CD4-positive, CD25-positive, alpha-beta regulatory T cell (primary cell): ENCODE measurements at regions not wholly inside any gene's neighbourhood (a gene's known extent, or its start where the extent isn't known, plus 50 kb on each side); places are given as distances from the start of the nearest gene placed in this dataset.
"Not testable (repeated sequence)": the region's sequence is repeated elsewhere in the genome, so short reads cannot be mapped to it uniquely, and the experiment has no call there.

Source experiments
- ATAC-seq, 2 donors: fragments of 150-1000 bp; cut with Tn5 transposase; one replicate each; pipeline ENCODE4 v1.10.0; 2021; ENCODE audit warnings: low read depth in 2 of 2, moderate number of reproducible peaks in 2 of 2, moderate library complexity in 1 of 2
- DNase-seq, 3 donors: peaks; one replicate each; pipeline versions ENCODE4 v3.0.0 to v3.0.0-alpha.2; 2012 to 2022; ENCODE audit warnings: mixed read lengths in 1 of 3
- H3K27ac ChIP-seq: one replicate; pipeline ENCODE4 v1.7.0; 2013; ENCODE audit warnings: mild to moderate bottlenecking, low read length; ENCODE audit not compliant: insufficient read depth, poor library complexity, severe bottlenecking
- H3K27me3 ChIP-seq: one replicate; pipeline ENCODE4 v1.7.0; 2013; ENCODE audit warnings: low read length; ENCODE audit not compliant: control insufficient read depth, insufficient read depth
- H3K36me3 ChIP-seq: one replicate; pipeline ENCODE4 v1.7.0; 2013; ENCODE audit warnings: mild to moderate bottlenecking, low read length, moderate library complexity; ENCODE audit not compliant: control insufficient read depth, insufficient read depth
- H3K4me1 ChIP-seq: 2 replicates; pipeline ENCODE4 v1.7.0; 2013; ENCODE audit warnings: mild to moderate bottlenecking, low read length; ENCODE audit not compliant: insufficient read depth, control insufficient read depth, poor library complexity, severe bottlenecking
- H3K4me3 ChIP-seq: one replicate; pipeline ENCODE4 v1.7.0; 2013; ENCODE audit warnings: low read depth, mild to moderate bottlenecking, low read length, moderate library complexity
- H3K9me3 ChIP-seq, 2 experiments: 1 replicate in 1 of 2; 2 replicates in 1 of 2; pipeline ENCODE4 v1.7.0; 2013; ENCODE audit warnings: low read length in 2 of 2, mild to moderate bottlenecking in 1 of 2, moderate library complexity in 1 of 2; ENCODE audit not compliant: control insufficient read depth in 2 of 2
- H3K27ac Mint-ChIP-seq, 3 donors: one replicate each; pipeline ENCODE4 v1.8.0; 2020 to 2022; ENCODE audit warnings: mild to moderate bottlenecking in 3 of 3, mixed read lengths in 3 of 3, moderate library complexity in 2 of 3
- H3K27me3 Mint-ChIP-seq: one replicate; pipeline ENCODE4 v1.8.0; 2022; ENCODE audit warnings: mild to moderate bottlenecking, mixed read lengths
- H3K36me3 Mint-ChIP-seq: one replicate; pipeline ENCODE4 v1.8.0; 2020; ENCODE audit warnings: mixed read lengths
- H3K4me1 Mint-ChIP-seq, 4 donors: one replicate each; pipeline ENCODE4 v1.8.0; 2020 to 2022; ENCODE audit warnings: mixed read lengths in 4 of 4, mild to moderate bottlenecking in 1 of 4
- H3K4me3 Mint-ChIP-seq, 4 donors: one replicate each; pipeline ENCODE4 v1.8.0; 2020 to 2022; ENCODE audit warnings: mild to moderate bottlenecking in 4 of 4, mixed read lengths in 4 of 4, moderate library complexity in 3 of 4
- H3K9me3 Mint-ChIP-seq, 7 donors: one replicate each; pipeline ENCODE4 v1.8.0; 2020 to 2022; ENCODE audit warnings: mixed read lengths in 7 of 7, mild to moderate bottlenecking in 3 of 7, moderate library complexity in 2 of 7

- Mint-ChIP-seq H3K36me3 (no peaks in the 10 kb centered on the region), H3K27ac (no peak overlapping the region), H3K9me3 (peaks cover 0 to 33% (median 4%) of the 10 kb centered on the region in 7 donors), H3K27me3 (no peaks in the 10 kb centered on the region), H3K4me1 (no peaks in the 10 kb centered on the region), H3K4me3 (no peak overlapping the region)
- no peaks in the 10 kb centered on the region for H3K4me1 ChIP-seq
- no peaks in the 10 kb centered on the region for H3K9me3 ChIP-seq
- H3K36me3 ChIP-seq, result no peaks in the 10 kb centered on the region
- H3K4me3 ChIP-seq, result no peak overlapping the region
- no peaks in the 10 kb centered on the region for H3K27me3 ChIP-seq
- DNase-seq, result no peak
- ATAC-seq, result no peak
- H3K27ac ChIP-seq, result no peak overlapping the region
Measured at GRCh38 chr5:103981592-103981991, 419.0 kb upstream of the NUDT12 start.

- DNase-seq (no peak), ATAC-seq (no peak)
- H3K4me1 ChIP-seq, result no peaks in the 10 kb centered on the region
- no peaks in the 10 kb centered on the region for H3K36me3 Mint-ChIP-seq
- H3K4me3 Mint-ChIP-seq, result no peak overlapping the region
- peaks cover 0 to 43% (median 4%) of the 10 kb centered on the region in 7 donors for H3K9me3 Mint-ChIP-seq
- no peak overlapping the region for H3K27ac Mint-ChIP-seq
- H3K4me3 ChIP-seq, result no peak overlapping the region
- no peaks in the 10 kb centered on the region for H3K36me3 ChIP-seq
- peaks cover 0 to 8% of the 10 kb centered on the region in 2 experiments for H3K9me3 ChIP-seq
- no peaks in the 10 kb centered on the region for H3K4me1 Mint-ChIP-seq
- no peaks in the 10 kb centered on the region for H3K27me3 Mint-ChIP-seq
- no peaks in the 10 kb centered on the region for H3K27me3 ChIP-seq
- no peak overlapping the region for H3K27ac ChIP-seq
Measured at GRCh38 chr5:103973669-103974068, 411.1 kb upstream of the NUDT12 start.

DNA sequence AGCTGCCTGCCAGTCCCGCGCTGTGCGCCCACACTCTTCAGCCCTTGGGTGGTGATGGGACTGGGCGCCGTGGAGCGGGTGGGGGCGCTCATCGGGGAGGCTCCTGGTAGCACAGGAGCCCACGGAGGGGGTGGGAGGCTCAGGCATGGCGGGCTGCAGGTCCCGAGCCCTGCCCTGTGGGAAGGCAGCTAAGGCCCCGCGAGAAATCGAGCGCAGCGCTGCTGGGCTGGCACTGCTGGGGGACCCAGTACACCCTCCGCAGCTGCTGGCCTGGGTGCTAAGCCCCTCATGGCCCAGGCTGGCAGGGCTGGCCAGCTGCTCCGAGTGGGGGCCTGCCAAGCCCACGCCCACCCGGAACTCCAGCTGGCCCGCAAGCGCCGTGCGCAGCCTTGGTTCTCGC, 403.7 kb upstream of the NUDT12 start:
- not testable (repeated sequence) for ATAC-seq, H3K4me3 ChIP-seq, H3K36me3 ChIP-seq, H3K36me3 Mint-ChIP-seq, H3K4me1 Mint-ChIP-seq, H3K4me1 ChIP-seq, H3K27me3 Mint-ChIP-seq, H3K4me3 Mint-ChIP-seq, H3K27ac Mint-ChIP-seq, H3K27ac ChIP-seq, DNase-seq, H3K27me3 ChIP-seq
- peaks cover 11 to 12% of the 10 kb centered on the region in 2 experiments for H3K9me3 ChIP-seq
- peaks cover 0 to 33% (median 7%) of the 10 kb centered on the region in 7 donors for H3K9me3 Mint-ChIP-seq

DNA sequence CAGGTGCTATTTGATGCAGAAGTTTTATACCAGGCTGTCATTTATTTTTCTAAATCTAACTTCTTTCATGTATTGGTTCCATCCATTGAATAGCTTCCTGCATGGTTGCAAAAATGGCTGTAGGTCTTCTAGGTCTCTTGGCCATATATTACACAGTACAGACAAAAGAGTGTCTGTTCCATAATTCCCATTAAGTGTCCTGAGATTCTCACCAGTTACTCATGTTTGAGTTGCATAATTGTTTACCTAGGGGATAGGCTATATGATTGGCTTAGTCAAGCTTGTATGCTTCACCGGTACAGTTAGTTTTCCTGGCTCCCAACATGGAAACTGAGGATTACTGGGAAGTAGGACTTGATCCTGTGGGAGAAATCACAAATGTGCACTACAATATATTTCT, 399.4 kb upstream of the NUDT12 start:
- no peaks in the 10 kb centered on the region for H3K4me1 ChIP-seq
- no peaks in the 10 kb centered on the region for H3K4me1 Mint-ChIP-seq
- peaks cover 0 to 2% of the 10 kb centered on the region in 2 experiments for H3K9me3 ChIP-seq
- no peak overlapping the region for H3K27ac ChIP-seq
- H3K36me3 Mint-ChIP-seq, result no peaks in the 10 kb centered on the region
- H3K9me3 Mint-ChIP-seq, result peaks cover 5 to 21% (median 9%) of the 10 kb centered on the region in 7 donors
- H3K4me3 Mint-ChIP-seq, result no peak overlapping the region
- no peak overlapping the region for H3K4me3 ChIP-seq
- no peaks in the 10 kb centered on the region for H3K27me3 Mint-ChIP-seq
- no peaks in the 10 kb centered on the region for H3K27me3 ChIP-seq
- DNase-seq (no peak), ATAC-seq (no peak)
- no peaks in the 10 kb centered on the region for H3K36me3 ChIP-seq
- H3K27ac Mint-ChIP-seq, result no peak overlapping the region

DNA sequence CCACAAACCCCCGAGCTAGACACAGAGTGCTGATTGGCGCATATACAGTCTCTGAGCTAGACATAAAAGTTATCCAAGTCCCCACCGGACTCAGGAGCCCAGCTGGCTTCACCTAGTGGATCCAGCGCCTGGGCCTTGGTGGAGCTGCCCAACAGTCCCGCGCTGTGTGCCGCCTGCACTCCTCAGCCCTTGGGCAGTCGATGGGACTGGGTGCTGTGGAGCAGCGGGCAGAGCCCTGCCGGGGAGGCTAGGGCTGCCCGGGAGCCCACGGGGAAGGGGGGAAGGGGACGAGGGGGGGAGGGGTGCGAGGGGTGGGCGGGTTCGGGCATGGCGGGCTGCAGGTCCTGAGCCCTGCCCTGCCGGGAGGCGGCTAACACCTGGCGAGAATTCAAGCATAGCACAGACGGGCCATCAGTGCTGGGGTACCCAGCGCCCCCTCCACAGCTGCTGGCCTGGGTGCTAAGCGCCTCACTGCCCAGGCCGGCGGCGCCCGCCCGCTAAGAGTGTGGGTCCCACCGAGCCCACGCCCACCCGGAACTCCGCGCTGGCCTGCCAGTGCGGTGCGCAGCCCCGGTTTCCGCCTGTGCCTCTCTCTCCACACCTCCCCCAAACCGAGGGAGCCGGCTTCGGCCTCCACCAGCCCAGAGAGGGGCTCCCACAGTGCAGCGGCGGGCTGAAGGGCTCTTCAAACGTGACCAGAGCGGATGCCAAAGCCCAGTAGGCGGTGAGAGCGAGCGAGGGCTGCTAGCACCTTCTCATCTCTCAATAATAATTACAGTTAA, 391.2 kb upstream of the NUDT12 start:
- H3K9me3 Mint-ChIP-seq, result peaks cover 4 to 10% (median 6%) of the 10 kb centered on the region in 7 donors
- no peak overlapping the region for H3K27ac Mint-ChIP-seq
- Histone ChIP-seq H3K4me3 (no peak overlapping the region), H3K36me3 (no peaks in the 10 kb centered on the region), H3K27me3 (no peaks in the 10 kb centered on the region), H3K27ac (no peak overlapping the region), H3K9me3 (no peaks in the 10 kb centered on the region), H3K4me1 (no peaks in the 10 kb centered on the region)
- ATAC-seq (no peak), DNase-seq (no peak)
- H3K4me1 Mint-ChIP-seq, result no peaks in the 10 kb centered on the region
- no peaks in the 10 kb centered on the region for H3K36me3 Mint-ChIP-seq
- H3K4me3 Mint-ChIP-seq, result no peak overlapping the region
- H3K27me3 Mint-ChIP-seq, result no peaks in the 10 kb centered on the region

- Mint-ChIP-seq H3K4me3 (no peak overlapping the region), H3K4me1 (no peaks in the 10 kb centered on the region), H3K27me3 (no peaks in the 10 kb centered on the region), H3K9me3 (peaks cover 0 to 6% (median 3%) of the 10 kb centered on the region in 7 donors), H3K36me3 (no peaks in the 10 kb centered on the region), H3K27ac (no peak overlapping the region)
- Histone ChIP-seq H3K9me3 (no peaks in the 10 kb centered on the region), H3K27ac (no peak overlapping the region), H3K27me3 (no peaks in the 10 kb centered on the region), H3K4me3 (no peak overlapping the region), H3K4me1 (no peaks in the 10 kb centered on the region), H3K36me3 (no peaks in the 10 kb centered on the region)
- DNase-seq, result no peak
- ATAC-seq, result no peak
Measured at GRCh38 chr5:103951776-103952175, 389.2 kb upstream of the NUDT12 start.

GRCh38 chr5:103943230-103943629, 380.6 kb upstream of the NUDT12 start:
- Mint-ChIP-seq H3K27me3 (no peaks in the 10 kb centered on the region), H3K36me3 (no peaks in the 10 kb centered on the region), H3K27ac (peak overlapping the region in 1 of 3 donors; percentile 20), H3K9me3 (peaks cover 0 to 7% (median 0%) of the 10 kb centered on the region in 7 donors), H3K4me3 (no peak overlapping the region), H3K4me1 (no peaks in the 10 kb centered on the region)
- H3K4me3 ChIP-seq, result no peak overlapping the region
- no peak for DNase-seq
- H3K27ac ChIP-seq, result no peak overlapping the region
- no peaks in the 10 kb centered on the region for H3K27me3 ChIP-seq
- no peaks in the 10 kb centered on the region for H3K36me3 ChIP-seq
- H3K4me1 ChIP-seq, result no peaks in the 10 kb centered on the region
- no peak for ATAC-seq
- H3K9me3 ChIP-seq, result no peaks in the 10 kb centered on the region

- H3K9me3 ChIP-seq, result no peaks in the 10 kb centered on the region
- H3K4me1 ChIP-seq, result no peaks in the 10 kb centered on the region
- H3K4me1 Mint-ChIP-seq, result no peaks in the 10 kb centered on the region
- no peaks in the 10 kb centered on the region for H3K36me3 Mint-ChIP-seq
- no peak for ATAC-seq
- peaks cover 0 to 7% (median 0%) of the 10 kb centered on the region in 7 donors for H3K9me3 Mint-ChIP-seq
- no peak overlapping the region for H3K4me3 ChIP-seq
- no peak overlapping the region for H3K27ac Mint-ChIP-seq
- no peaks in the 10 kb centered on the region for H3K36me3 ChIP-seq
- no peaks in the 10 kb centered on the region for H3K27me3 Mint-ChIP-seq
- no peaks in the 10 kb centered on the region for H3K27me3 ChIP-seq
- DNase-seq, result no peak
- no peak overlapping the region for H3K27ac ChIP-seq
- H3K4me3 Mint-ChIP-seq, result no peak overlapping the region
Measured at GRCh38 chr5:103942587-103943186, 380.1 kb upstream of the NUDT12 start.
